Keratinocyte (primary cell): ENCODE measurements at regions not wholly inside any gene's neighbourhood (a gene's known extent, or its start where the extent isn't known, plus 50 kb on each side); places are given as distances from the start of the nearest gene placed in this dataset.

ENCODE experiments used
- DNase-seq: peaks from one replicate; pipeline ENCODE4 v3.0.0-alpha.2; 2011; ENCODE audit warnings: low read depth, missing footprints, low spot score
- FAIRE-seq: peaks from 2 replicates; lab custom pipeline; 2011; peaks lifted over from hg19 to GRCh38; lab: Jason Lieb, UNC
- H2AFZ ChIP-seq: 2 replicates; pipeline ENCODE4 v1.6.0; 2012; ENCODE audit warnings: low read length, control low read depth, inconsistent platforms; ENCODE audit not compliant: control insufficient read depth
- H3K27ac ChIP-seq: 2 replicates; pipeline ENCODE4 v1.5.1; 2011; ENCODE audit warnings: low read length; ENCODE audit not compliant: control insufficient read depth, insufficient read depth
- H3K27me3 ChIP-seq: 3 replicates; pipeline ENCODE4 v1.6.0; 2011; ENCODE audit warnings: low read length; ENCODE audit not compliant: control insufficient read depth, insufficient read depth; ENCODE audit errors: extremely low read depth
- H3K36me3 ChIP-seq, 2 experiments: 2 replicates in 1 of 2; 3 replicates in 1 of 2; pipeline ENCODE4 v1.5.1; 2011; ENCODE audit warnings: low read length in 2 of 2, mild to moderate bottlenecking in 1 of 2; ENCODE audit not compliant: control insufficient read depth in 2 of 2, insufficient read depth in 2 of 2; ENCODE audit errors: extremely low read depth in 1 of 2
- H3K4me1 ChIP-seq: 3 replicates; pipeline ENCODE4 v1.5.1; 2011; ENCODE audit warnings: low read length; ENCODE audit not compliant: control insufficient read depth, insufficient read depth; ENCODE audit errors: extremely low read depth
- H3K4me2 ChIP-seq: 3 replicates; pipeline ENCODE4 v1.6.0; 2011; ENCODE audit warnings: low read depth, low read length; ENCODE audit not compliant: control insufficient read depth, insufficient read depth; ENCODE audit errors: extremely low read depth
- H3K4me3 ChIP-seq, 3 experiments: fragments of 200-600 bp in 1 of 3; sonication (generic) in 1 of 3; 2 replicates in 2 of 3; 3 replicates in 1 of 3; pipeline ENCODE4 v1.5.1; 2011 to 2016; ENCODE audit warnings: low read length in 3 of 3, mild to moderate bottlenecking in 3 of 3, control low read depth in 2 of 3, inconsistent platforms in 1 of 3, low read depth in 1 of 3, mixed read lengths in 1 of 3, mixed run types in 1 of 3, moderate library complexity in 1 of 3; ENCODE audit not compliant: control insufficient read depth in 2 of 3, insufficient read depth in 2 of 3; ENCODE audit errors: extremely low read depth in 1 of 3
- H3K79me2 ChIP-seq: 2 replicates; pipeline ENCODE4 v1.6.0; 2012; ENCODE audit warnings: low read length; ENCODE audit not compliant: control insufficient read depth, insufficient read depth
- H3K9ac ChIP-seq: 3 replicates; pipeline ENCODE4 v1.6.0; 2011; ENCODE audit warnings: low read length; ENCODE audit not compliant: control insufficient read depth, insufficient read depth; ENCODE audit errors: extremely low read depth
- H3K9me1 ChIP-seq: 3 replicates; pipeline ENCODE4 v1.6.0; 2011; ENCODE audit warnings: low read length; ENCODE audit not compliant: control insufficient read depth, insufficient read depth; ENCODE audit errors: extremely low read depth
- H3K9me3 ChIP-seq: 2 replicates; pipeline ENCODE4 v1.5.1; 2012; ENCODE audit warnings: low read depth, low read length; ENCODE audit not compliant: control insufficient read depth
- H4K20me1 ChIP-seq: 3 replicates; pipeline ENCODE4 v1.6.0; 2011; ENCODE audit warnings: low read length; ENCODE audit not compliant: control insufficient read depth, insufficient read depth; ENCODE audit errors: extremely low read depth
- EZH2 ChIP-seq: IDR thresholded peaks from one replicate; pipeline ENCODE4 v1.6.1; 2012; ENCODE audit warnings: inconsistent platforms, mild to moderate bottlenecking, low read length, moderate library complexity
- dilution Hi-C: fragments of 300-500 bp; cut with MboI; formaldehyde crosslinking; loops from one replicate; pipeline ENCODE4 v1.7.0; 2020; ENCODE audit warnings: low sequenced_read_pairs; ENCODE audit not compliant: extremely low pct_ligation_motif_present
- TF ChIP-seq, protein P1 (sequence below), 3 experiments: IDR thresholded peaks in 1 of 3; conservative IDR thresholded peaks in 1 of 3; optimal IDR thresholded peaks in 1 of 3; 2 replicates in 2 of 3; 3 replicates in 1 of 3; pipeline versions ENCODE3 to v1.5.1; 2011; ENCODE audit warnings: low read length in 3 of 3, mild to moderate bottlenecking in 3 of 3, moderate library complexity in 2 of 3, control low read depth in 1 of 3, inconsistent platforms in 1 of 3; ENCODE audit not compliant: insufficient read depth in 2 of 3; ENCODE audit errors: extremely low read depth in 1 of 3

DNA sequence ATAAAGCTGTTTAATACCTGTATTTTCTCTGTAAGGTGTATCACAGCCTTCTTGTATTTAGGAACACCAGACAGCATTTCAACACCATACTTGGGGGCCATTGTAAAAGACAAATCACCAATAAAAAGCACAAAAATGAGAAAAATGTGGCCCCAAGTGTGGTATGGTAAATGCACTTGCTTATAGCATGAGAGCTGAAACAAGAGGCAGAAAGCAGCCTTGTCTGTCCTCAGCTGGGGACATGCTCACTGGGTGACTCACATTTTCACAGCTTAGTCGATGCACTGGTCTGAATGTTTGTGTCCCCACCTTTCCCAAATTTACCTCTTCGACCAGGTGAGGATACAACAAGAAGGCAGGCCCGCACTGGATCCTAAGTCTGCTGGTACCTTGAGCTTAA lies 639.7 kb upstream of the AGA start:
- Histone ChIP-seq H3K27me3 (no peaks in the 10 kb centered on the region), H2AFZ (no peak overlapping the region), H3K4me2 (no peak overlapping the region), H4K20me1 (no peaks in the 10 kb centered on the region), H3K4me3 (no peak overlapping the region), H3K27ac (no peak overlapping the region), H3K9ac (no peak overlapping the region), H3K9me3 (no peaks in the 10 kb centered on the region), H3K4me1 (no peaks in the 10 kb centered on the region), H3K36me3 (no peaks in the 10 kb centered on the region), H3K9me1 (no peaks in the 10 kb centered on the region), H3K79me2 (no peaks in the 10 kb centered on the region)
- no peak for FAIRE-seq
- TF ChIP-seq, protein P1, sequence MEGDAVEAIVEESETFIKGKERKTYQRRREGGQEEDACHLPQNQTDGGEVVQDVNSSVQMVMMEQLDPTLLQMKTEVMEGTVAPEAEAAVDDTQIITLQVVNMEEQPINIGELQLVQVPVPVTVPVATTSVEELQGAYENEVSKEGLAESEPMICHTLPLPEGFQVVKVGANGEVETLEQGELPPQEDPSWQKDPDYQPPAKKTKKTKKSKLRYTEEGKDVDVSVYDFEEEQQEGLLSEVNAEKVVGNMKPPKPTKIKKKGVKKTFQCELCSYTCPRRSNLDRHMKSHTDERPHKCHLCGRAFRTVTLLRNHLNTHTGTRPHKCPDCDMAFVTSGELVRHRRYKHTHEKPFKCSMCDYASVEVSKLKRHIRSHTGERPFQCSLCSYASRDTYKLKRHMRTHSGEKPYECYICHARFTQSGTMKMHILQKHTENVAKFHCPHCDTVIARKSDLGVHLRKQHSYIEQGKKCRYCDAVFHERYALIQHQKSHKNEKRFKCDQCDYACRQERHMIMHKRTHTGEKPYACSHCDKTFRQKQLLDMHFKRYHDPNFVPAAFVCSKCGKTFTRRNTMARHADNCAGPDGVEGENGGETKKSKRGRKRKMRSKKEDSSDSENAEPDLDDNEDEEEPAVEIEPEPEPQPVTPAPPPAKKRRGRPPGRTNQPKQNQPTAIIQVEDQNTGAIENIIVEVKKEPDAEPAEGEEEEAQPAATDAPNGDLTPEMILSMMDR (optimal IDR thresholded peaks at IDR 0.05 in 1 of 3, IDR thresholded peaks at IDR 0.05 in 1 of 3, conservative IDR thresholded peaks at IDR 0.05 in 1 of 3; ENCODE audit: extremely low read depth in 1 of 3, insufficient read depth in 2 of 3, low read length in 3 of 3), result no peak
- TF ChIP-seq EZH2, result no peak
- dilution Hi-C loops, result no loop called here
- DNase-seq, result no peak

DNA sequence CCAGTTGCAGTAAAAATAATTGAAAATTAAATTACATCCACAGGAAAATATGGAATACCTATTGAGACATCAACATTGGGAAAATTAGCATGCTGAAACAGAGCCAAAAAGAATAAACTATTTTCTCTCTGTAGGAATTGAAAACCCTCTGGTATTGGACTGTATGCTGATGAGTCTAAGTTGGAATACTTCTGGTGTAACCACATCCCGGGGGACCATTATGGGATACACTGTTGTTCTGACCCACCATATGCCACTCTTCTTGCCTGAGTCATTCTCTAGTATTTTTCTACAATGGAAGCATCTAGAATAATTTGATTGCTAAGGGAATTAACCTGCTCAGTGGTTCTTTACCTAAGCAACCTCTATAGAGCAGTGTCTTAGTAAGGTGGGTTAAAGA lies 640.7 kb upstream of the AGA start:
- no peak for DNase-seq
- Histone ChIP-seq H3K9ac (no peak overlapping the region), H3K27ac (no peak overlapping the region), H3K27me3 (no peaks in the 10 kb centered on the region), H3K36me3 (no peaks in the 10 kb centered on the region), H4K20me1 (no peaks in the 10 kb centered on the region), H3K9me3 (no peaks in the 10 kb centered on the region), H2AFZ (no peak overlapping the region), H3K9me1 (no peaks in the 10 kb centered on the region), H3K4me3 (no peak overlapping the region), H3K79me2 (no peaks in the 10 kb centered on the region), H3K4me2 (no peak overlapping the region), H3K4me1 (no peaks in the 10 kb centered on the region)
- TF ChIP-seq, protein P1 (optimal IDR thresholded peaks at IDR 0.05 in 1 of 3, IDR thresholded peaks at IDR 0.05 in 1 of 3, conservative IDR thresholded peaks at IDR 0.05 in 1 of 3; ENCODE audit: extremely low read depth in 1 of 3, insufficient read depth in 2 of 3, low read length in 3 of 3), result no peak
- TF ChIP-seq EZH2, result no peak
- FAIRE-seq, result no peak
- dilution Hi-C loops, result no loop called here
